BE2C (cell line): ENCODE measurements at regions not wholly inside any gene's neighbourhood (a gene's known extent, or its start where the extent isn't known, plus 50 kb on each side); places are given as distances from the start of the nearest gene placed in this dataset.

Source experiments
- DNase-seq: peaks from one replicate; pipeline ENCODE4 v3.0.0-alpha.2; 2020
- H3K27me3 ChIP-seq: fragments of 250-450 bp; sonication (Bioruptor Pico); 2 replicates; pipeline ENCODE4 v1.5.1; 2020; ENCODE audit warnings: mild to moderate bottlenecking
- H3K36me3 ChIP-seq: fragments of 250-450 bp; sonication (Bioruptor Pico); 2 replicates; pipeline ENCODE4 v1.5.1; 2020; ENCODE audit warnings: mild to moderate bottlenecking
- H3K4me1 ChIP-seq: fragments of 250-450 bp; sonication (Bioruptor Pico); 2 replicates; pipeline ENCODE4 v1.5.1; 2020
- H3K4me3 ChIP-seq: 2 replicates; pipeline ENCODE4 v1.5.1; 2011; ENCODE audit warnings: low read depth, low read length
- H3K9me3 ChIP-seq: fragments of 250-450 bp; sonication (Bioruptor Pico); 2 replicates; pipeline ENCODE4 v1.5.1; 2020
- CTCF ChIP-seq: IDR thresholded peaks from 2 replicates; pipeline ENCODE4 v1.5.1; 2012; ENCODE audit warnings: mild to moderate bottlenecking, low read depth, low read length

DNA sequence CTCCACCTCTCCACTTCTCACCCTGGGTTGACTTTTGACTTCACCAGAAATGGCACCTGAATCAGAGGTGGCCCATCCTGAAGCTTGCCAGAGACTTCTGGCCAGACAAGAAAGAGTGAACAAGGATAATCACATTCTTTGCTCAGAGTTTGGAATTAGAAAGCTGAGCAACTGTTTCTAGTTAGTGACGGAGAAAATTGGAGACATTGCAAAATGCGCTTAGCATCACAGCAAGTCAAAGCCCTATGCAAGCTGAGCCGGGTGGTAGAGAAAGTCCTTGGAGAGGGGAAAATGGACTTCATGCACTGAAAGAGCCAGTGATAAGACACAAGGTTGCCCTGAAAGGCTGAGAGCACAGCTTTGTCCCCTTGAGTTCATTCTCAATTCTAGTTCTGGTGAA, 161.8 kb downstream of the PAH start:
- no peaks in the 10 kb centered on the region for H3K9me3 ChIP-seq

DNA sequence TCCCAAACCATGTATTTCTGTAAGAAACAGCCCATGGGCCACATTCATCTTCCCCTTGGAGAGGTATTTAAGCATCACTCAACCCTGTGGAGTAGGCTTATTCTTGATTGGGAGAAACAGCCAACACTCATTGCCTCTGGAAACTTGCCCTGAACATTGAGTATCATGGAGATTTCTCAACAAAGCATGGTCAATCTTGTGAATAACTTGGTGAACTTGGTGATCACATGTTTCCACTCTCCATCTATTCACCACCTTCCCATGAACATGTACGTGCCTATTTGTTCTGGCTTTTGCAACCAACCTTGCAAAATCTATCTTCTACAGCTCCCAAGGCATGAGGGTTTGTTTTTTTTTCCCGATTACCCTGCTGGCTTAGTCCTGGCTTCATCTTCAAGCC, 163.2 kb downstream of the PAH start:
- Histone ChIP-seq H3K4me1 (no peaks in the 10 kb centered on the region), H3K27me3 (0 out of 2 replicates have a peak, but pooled peaks cover 3% of the 10 kb centered on the region), H3K4me3 (no peak overlapping the region), H3K9me3 (no peaks in the 10 kb centered on the region), H3K36me3 (no peaks in the 10 kb centered on the region)
- TF ChIP-seq CTCF: no peak
- DNase-seq: no peak

More for the DNA sequence above, 161.8 kb downstream of the PAH start:
- Histone ChIP-seq H3K4me3 (no peak overlapping the region), H3K36me3 (no peaks in the 10 kb centered on the region), H3K4me1 (no peaks in the 10 kb centered on the region), H3K27me3 (peaks cover 3% of the 10 kb centered on the region)
- TF ChIP-seq CTCF: no peak
- DNase-seq: no peak

DNA sequence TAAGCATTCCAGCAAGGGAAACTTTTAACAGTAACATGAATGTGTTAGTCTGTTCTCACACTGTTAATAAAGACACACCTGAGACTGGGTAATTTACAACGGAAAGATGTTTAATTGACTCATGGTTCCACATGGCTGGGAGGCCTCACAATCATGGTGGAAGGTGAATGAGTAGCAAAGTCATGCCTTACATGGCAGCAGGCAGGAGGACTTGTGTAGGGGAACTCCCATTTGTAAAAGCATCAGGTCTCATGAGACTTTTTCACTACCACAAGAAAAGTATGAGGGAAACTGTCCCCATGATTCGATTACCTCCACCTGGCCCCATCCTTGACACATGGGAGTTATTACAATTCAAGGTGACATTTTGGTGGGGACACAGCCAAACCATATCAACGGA, 168.3 kb downstream of the PAH start:
- no peaks in the 10 kb centered on the region for H3K4me1 ChIP-seq
- TF ChIP-seq CTCF: no peak
- H3K27me3 ChIP-seq: no peaks in the 10 kb centered on the region
- DNase-seq: no peak
- H3K4me3 ChIP-seq: no peak overlapping the region
- H3K9me3 ChIP-seq: no peaks in the 10 kb centered on the region
- H3K36me3 ChIP-seq: no peaks in the 10 kb centered on the region

GRCh38 chr12:102746963-102747362, 170.1 kb downstream of the PAH start:
- DNase-seq: no peak
- Histone ChIP-seq H3K36me3 (no peaks in the 10 kb centered on the region), H3K4me1 (no peaks in the 10 kb centered on the region), H3K9me3 (no peaks in the 10 kb centered on the region), H3K4me3 (no peak overlapping the region), H3K27me3 (no peaks in the 10 kb centered on the region)
- no peak for TF ChIP-seq CTCF

DNA sequence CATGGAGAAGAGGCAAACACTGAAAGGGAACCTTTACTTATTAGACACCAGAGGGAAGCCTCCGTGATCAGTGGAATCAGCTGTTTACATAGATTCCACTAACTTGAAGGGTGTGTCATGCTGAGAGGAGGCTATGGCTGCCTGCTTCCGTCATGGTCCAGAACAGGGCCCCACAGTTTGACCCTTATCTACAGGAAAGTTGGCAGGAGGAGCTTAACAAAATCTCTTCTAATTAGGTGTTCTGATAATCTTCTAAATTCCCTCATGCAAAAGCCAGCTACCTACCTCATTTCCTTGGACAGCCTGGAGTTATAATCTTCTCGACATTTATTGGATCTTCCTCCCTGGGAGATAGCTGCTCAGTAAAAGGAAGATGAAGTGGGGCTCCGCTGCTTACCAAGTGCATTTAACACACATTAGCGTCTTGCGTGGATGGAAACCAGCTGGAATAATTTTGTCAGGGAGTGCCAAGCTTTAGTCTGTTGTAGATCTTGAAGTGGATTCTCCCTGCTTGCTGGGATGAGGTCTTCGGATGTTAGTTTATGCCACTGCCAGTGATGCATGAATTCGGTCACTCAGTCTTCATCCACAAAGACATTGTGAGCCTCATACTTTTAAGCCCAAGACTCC, 171.0 kb downstream of the PAH start:
- no peaks in the 10 kb centered on the region for H3K36me3 ChIP-seq
- H3K4me3 ChIP-seq: no peak overlapping the region
- no peaks in the 10 kb centered on the region for H3K4me1 ChIP-seq
- no peak for TF ChIP-seq CTCF
- H3K27me3 ChIP-seq: no peaks in the 10 kb centered on the region
- no peaks in the 10 kb centered on the region for H3K9me3 ChIP-seq
- no peak for DNase-seq

DNA sequence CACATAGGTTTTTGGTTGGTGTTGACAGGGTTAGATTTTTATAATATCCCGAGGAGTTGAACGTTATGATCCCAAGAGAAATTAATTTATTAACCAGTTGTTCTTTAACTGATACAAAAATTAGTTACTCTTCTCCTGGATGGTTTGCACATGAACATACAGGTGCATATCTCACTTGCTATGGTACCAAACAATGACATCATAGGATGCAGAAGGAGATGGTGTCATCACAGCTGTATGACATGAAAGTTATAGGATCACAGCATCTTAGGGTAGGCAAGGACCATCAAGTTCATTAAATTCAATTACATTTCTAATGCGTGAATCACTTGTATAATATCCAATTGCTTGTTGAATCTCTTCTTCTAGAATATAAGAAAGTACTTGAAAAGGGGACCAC, 175.8 kb downstream of the PAH start:
- Histone ChIP-seq H3K36me3 (no peaks in the 10 kb centered on the region), H3K9me3 (no peaks in the 10 kb centered on the region)
- TF ChIP-seq CTCF: no peak

More for the DNA sequence above, 175.8 kb downstream of the PAH start:
- Histone ChIP-seq H3K4me1 (no peaks in the 10 kb centered on the region), H3K27me3 (no peaks in the 10 kb centered on the region; the same call in 1 of the 2 replicates), H3K4me3 (no peak overlapping the region)
- no peak for DNase-seq
